Loucy (cell line): ENCODE measurements at regions not wholly inside any gene's neighbourhood (a gene's known extent, or its start where the extent isn't known, plus 50 kb on each side); places are given as distances from the start of the nearest gene placed in this dataset.

Source experiments
- H2AFZ ChIP-seq: fragments of 200-600 bp; sonication (generic); 2 replicates; pipeline ENCODE4 v1.6.0; 2016; ENCODE audit warnings: antibody characterized with exemption, mild to moderate bottlenecking, low read length, moderate library complexity
- H3F3A ChIP-seq: fragments of 200-600 bp; 2 replicates; pipeline ENCODE4 v1.6.0; 2016; ENCODE audit warnings: antibody characterized with exemption, low read depth, mild to moderate bottlenecking
- H3K27me3 ChIP-seq: fragments of 200-600 bp; sonication (generic); 2 replicates; pipeline ENCODE4 v1.6.1; 2014; ENCODE audit warnings: low read length, mild to moderate bottlenecking; ENCODE audit not compliant: insufficient read depth, poor library complexity, severe bottlenecking
- H3K36me3 ChIP-seq: fragments of 200-600 bp; sonication (generic); 2 replicates; pipeline ENCODE4 v1.6.1; 2016; ENCODE audit warnings: low read length; ENCODE audit not compliant: insufficient read depth
- H3K4me1 ChIP-seq: fragments of 200-600 bp; sonication (generic); 2 replicates; pipeline ENCODE4 v1.5.1; 2014; ENCODE audit warnings: low read length, mild to moderate bottlenecking; ENCODE audit not compliant: insufficient read depth, poor library complexity, severe bottlenecking
- H3K4me2 ChIP-seq: fragments of 200-600 bp; sonication (generic); 2 replicates; pipeline ENCODE4 v1.6.0; 2014; ENCODE audit warnings: antibody characterized with exemption, low read length, low read depth, mild to moderate bottlenecking; ENCODE audit not compliant: poor library complexity, severe bottlenecking
- H3K4me3 ChIP-seq: fragments of 200-600 bp; sonication (generic); 2 replicates; pipeline ENCODE4 v1.5.1; 2014; ENCODE audit warnings: low read length, mild to moderate bottlenecking, mixed read lengths; ENCODE audit not compliant: poor library complexity, severe bottlenecking
- H3K79me2 ChIP-seq: fragments of 200-600 bp; sonication (generic); 2 replicates; pipeline ENCODE4 v1.6.1; 2014; ENCODE audit warnings: low read length; ENCODE audit not compliant: insufficient read depth
- H3K9ac ChIP-seq: fragments of 200-600 bp; sonication (generic); 2 replicates; pipeline ENCODE4 v1.6.0; 2014; ENCODE audit warnings: mild to moderate bottlenecking, low read depth, low read length, moderate library complexity; ENCODE audit not compliant: poor library complexity, severe bottlenecking
- H3K9me2 ChIP-seq: fragments of 200-600 bp; sonication (generic); replicated peaks from 2 replicates; pipeline ENCODE4 v1.6.1; 2016; ENCODE audit warnings: low read depth, low read length, mixed read lengths
- H3K9me3 ChIP-seq: fragments of 200-600 bp; sonication (generic); 2 replicates; pipeline ENCODE4 v1.6.1; 2014; ENCODE audit warnings: mild to moderate bottlenecking, antibody characterized with exemption, low read length, low read depth; ENCODE audit not compliant: insufficient read depth
- H4K20me1 ChIP-seq: fragments of 200-600 bp; sonication (generic); 2 replicates; pipeline ENCODE4 v1.6.0; 2014; ENCODE audit warnings: antibody characterized with exemption, low read length, mild to moderate bottlenecking; ENCODE audit not compliant: insufficient read depth, poor library complexity, severe bottlenecking
- CTCF ChIP-seq: fragments of 200-600 bp; sonication (generic); conservative IDR thresholded peaks from 2 replicates; pipeline ENCODE4 v1.5.1; 2014; ENCODE audit warnings: mild to moderate bottlenecking, antibody characterized with exemption, low read length
- EZH2phosphoT487 ChIP-seq: fragments of 200-600 bp; IDR thresholded peaks from 2 replicates; pipeline ENCODE4 v1.6.1; 2018; ENCODE audit warnings: antibody characterized with exemption, mild to moderate bottlenecking, moderate library complexity, borderline replicate concordance

- Histone ChIP-seq H3K36me3 (no peaks in the 10 kb centered on the region), H3K27me3 (no peaks in the 10 kb centered on the region), H2AFZ (no peak overlapping the region), H3K4me1 (peaks cover 14% of the 10 kb centered on the region), H3K9ac (no peak overlapping the region), H3K4me2 (no peak overlapping the region), H3F3A (no peaks in the 10 kb centered on the region), H4K20me1 (no peaks in the 10 kb centered on the region), H3K9me3 (no peaks in the 10 kb centered on the region), H3K79me2 (no peaks in the 10 kb centered on the region), H3K4me3 (no peak overlapping the region), H3K9me2 (no peaks in the 10 kb centered on the region)
- TF ChIP-seq EZH2phosphoT487 (no peak), CTCF (no peak)
These were observed 303.2 kb upstream of the TLE3 start for GRCh38 chr15:70400766-70401541.

GRCh38 chr15:70399204-70399603, 301.5 kb upstream of the TLE3 start:
- H4K20me1 ChIP-seq: no peaks in the 10 kb centered on the region
- no peak overlapping the region for H3K4me3 ChIP-seq
- peaks cover 14% of the 10 kb centered on the region for H3K4me1 ChIP-seq
- H3K36me3 ChIP-seq: no peaks in the 10 kb centered on the region
- no peaks in the 10 kb centered on the region for H3K27me3 ChIP-seq
- H2AFZ ChIP-seq: no peak overlapping the region
- no peak overlapping the region for H3K9ac ChIP-seq
- H3K9me3 ChIP-seq: no peaks in the 10 kb centered on the region
- H3K79me2 ChIP-seq: no peaks in the 10 kb centered on the region
- no peak for TF ChIP-seq EZH2phosphoT487
- TF ChIP-seq CTCF: no peak
- no peaks in the 10 kb centered on the region for H3K9me2 ChIP-seq
- H3K4me2 ChIP-seq: no peak overlapping the region
- H3F3A ChIP-seq: no peaks in the 10 kb centered on the region

GRCh38 chr15:70398694-70399093, 301.0 kb upstream of the TLE3 start:
- H2AFZ ChIP-seq: no peak overlapping the region
- H3K79me2 ChIP-seq: no peaks in the 10 kb centered on the region
- no peaks in the 10 kb centered on the region for H3K9me2 ChIP-seq
- no peaks in the 10 kb centered on the region for H3F3A ChIP-seq
- H3K4me1 ChIP-seq: peaks cover 14% of the 10 kb centered on the region
- no peak overlapping the region for H3K9ac ChIP-seq
- no peaks in the 10 kb centered on the region for H3K9me3 ChIP-seq
- H4K20me1 ChIP-seq: no peaks in the 10 kb centered on the region
- no peak overlapping the region for H3K4me3 ChIP-seq
- no peaks in the 10 kb centered on the region for H3K27me3 ChIP-seq
- H3K36me3 ChIP-seq: no peaks in the 10 kb centered on the region
- no peak for TF ChIP-seq CTCF
- no peak for TF ChIP-seq EZH2phosphoT487
- H3K4me2 ChIP-seq: no peak overlapping the region
